NCI-H146 treated with DMSO at 0.1 percent for 48 hours (cell line): ENCODE measurements at regions not wholly inside any gene's neighbourhood (a gene's known extent, or its start where the extent isn't known, plus 50 kb on each side); places are given as distances from the start of the nearest gene placed in this dataset.

ENCODE experiments used
- DNase-seq: peaks from one replicate; lab custom pipeline; 2025; ENCODE audit not compliant: unreplicated experiment; lab: John Stamatoyannopoulos, UW

GRCh38 chr17:70230850-70231640 lies 61.7 kb downstream of the KCNJ2 start:
- no peak for DNase-seq

- no peak for DNase-seq
These were observed 63.1 kb downstream of the KCNJ2 start for GRCh38 chr17:70232466-70232865.

- no peak for DNase-seq
These were observed 65.9 kb downstream of the KCNJ2 start for GRCh38 chr17:70235252-70235651.

- no peak for DNase-seq
These were observed 68.9 kb downstream of the KCNJ2 start for GRCh38 chr17:70238228-70238627.

- DNase-seq = no peak
These were observed 69.3 kb downstream of the KCNJ2 start for GRCh38 chr17:70238646-70239045.

- peak; percentile 71 for DNase-seq
These were observed 70.1 kb downstream of the KCNJ2 start for GRCh38 chr17:70239391-70239826.

GRCh38 chr17:70241071-70241470 lies 71.7 kb downstream of the KCNJ2 start:
- no peak for DNase-seq

GRCh38 chr17:70242781-70243437 lies 73.6 kb downstream of the KCNJ2 start:
- no peak for DNase-seq

- DNase-seq = no peak
These were observed 82.4 kb downstream of the KCNJ2 start for GRCh38 chr17:70251706-70252105.

GRCh38 chr17:70254735-70255460 lies 85.6 kb downstream of the KCNJ2 start:
- DNase-seq = no peak

GRCh38 chr17:70256751-70257150 lies 87.4 kb downstream of the KCNJ2 start:
- DNase-seq = no peak

GRCh38 chr17:70258465-70258864 lies 89.1 kb downstream of the KCNJ2 start:
- no peak for DNase-seq

- no peak for DNase-seq
These were observed 90.1 kb downstream of the KCNJ2 start for GRCh38 chr17:70259400-70259799.

- DNase-seq = no peak
These were observed 91.8 kb downstream of the KCNJ2 start for GRCh38 chr17:70261170-70261569.

GRCh38 chr17:70265471-70265870 lies 96.1 kb downstream of the KCNJ2 start:
- no peak for DNase-seq

GRCh38 chr17:70266394-70266793 lies 97.1 kb downstream of the KCNJ2 start:
- DNase-seq = no peak

- no peak for DNase-seq
These were observed 99.1 kb downstream of the KCNJ2 start for GRCh38 chr17:70268383-70268782.

GRCh38 chr17:70270554-70270953 lies 101.2 kb downstream of the KCNJ2 start:
- DNase-seq = no peak

GRCh38 chr17:70271200-70271599 lies 101.9 kb downstream of the KCNJ2 start:
- no peak for DNase-seq

GRCh38 chr17:70271672-70272071 lies 102.3 kb downstream of the KCNJ2 start:
- DNase-seq = no peak

GRCh38 chr17:70274255-70274654 lies 104.9 kb downstream of the KCNJ2 start:
- no peak for DNase-seq

GRCh38 chr17:70276906-70277305 lies 107.6 kb downstream of the KCNJ2 start:
- no peak for DNase-seq
